ENCODE measurements at regions not wholly inside any gene's neighbourhood (a gene's known extent, or its start where the extent isn't known, plus 50 kb on each side); places are given as distances from the start of the nearest gene placed in this dataset.
"Not testable (repeated sequence)": the region's sequence is repeated elsewhere in the genome, so short reads cannot be mapped to it uniquely, and the experiment has no call there.

- no peak for DNase-seq (ENCODE audit: low read depth in 2 of 2)
Observed at GRCh38 chr13:86425170-86425815, 626.1 kb upstream of the SLITRK6 start.

GRCh38 chr13:86426437-86426836, 627.2 kb upstream of the SLITRK6 start:
- DNase-seq (ENCODE audit: low read depth in 2 of 2): no peak

GRCh38 chr13:86429756-86430155, 630.5 kb upstream of the SLITRK6 start:
- no peak for DNase-seq (ENCODE audit: low read depth in 2 of 2)

- DNase-seq (ENCODE audit: low read depth in 2 of 2): no peak
Observed at GRCh38 chr13:86438034-86438433, 638.8 kb upstream of the SLITRK6 start.

- DNase-seq (ENCODE audit: low read depth in 2 of 2): no peak
Observed at GRCh38 chr13:86445206-86445605, 646.0 kb upstream of the SLITRK6 start.

GRCh38 chr13:86445672-86446071, 646.5 kb upstream of the SLITRK6 start:
- no peak for DNase-seq (ENCODE audit: low read depth in 2 of 2)

GRCh38 chr13:86446311-86446710, 647.1 kb upstream of the SLITRK6 start:
- no peak for DNase-seq (ENCODE audit: low read depth in 2 of 2)

GRCh38 chr13:86447479-86447878, 648.3 kb upstream of the SLITRK6 start:
- DNase-seq (ENCODE audit: low read depth in 2 of 2): no peak

GRCh38 chr13:86462011-86462410, 662.8 kb upstream of the SLITRK6 start:
- DNase-seq (ENCODE audit: low read depth in 2 of 2): no peak

- DNase-seq (ENCODE audit: low read depth in 2 of 2): no peak
Observed at GRCh38 chr13:86464193-86464592, 665.0 kb upstream of the SLITRK6 start.

- no peak for DNase-seq (ENCODE audit: low read depth in 2 of 2)
Observed at GRCh38 chr13:86474971-86475370, 675.8 kb upstream of the SLITRK6 start.

GRCh38 chr13:86476656-86477055, 677.4 kb upstream of the SLITRK6 start:
- DNase-seq (ENCODE audit: low read depth in 2 of 2): no peak

- no peak for DNase-seq (ENCODE audit: low read depth in 2 of 2)
Observed at GRCh38 chr13:86486582-86486981, 687.4 kb upstream of the SLITRK6 start.

- DNase-seq (ENCODE audit: low read depth in 2 of 2): no peak
Observed at GRCh38 chr13:86491121-86491520, 691.9 kb upstream of the SLITRK6 start.

GRCh38 chr13:86501931-86502330, 702.7 kb upstream of the SLITRK6 start:
- not testable (repeated sequence) for DNase-seq (ENCODE audit: low read depth in 2 of 2)

- DNase-seq (ENCODE audit: low read depth in 2 of 2): no peak
Observed at GRCh38 chr13:86510792-86511191, 711.6 kb upstream of the SLITRK6 start.

GRCh38 chr13:86541461-86541860, 742.2 kb upstream of the SLITRK6 start:
- no peak for DNase-seq (ENCODE audit: low read depth in 2 of 2)

- DNase-seq (ENCODE audit: low read depth in 2 of 2): no peak
Observed at GRCh38 chr13:86554066-86554465, 754.8 kb upstream of the SLITRK6 start.

- no peak for DNase-seq (ENCODE audit: low read depth in 2 of 2)
Observed at GRCh38 chr13:86559901-86560300, 760.7 kb upstream of the SLITRK6 start.

- no peak for DNase-seq (ENCODE audit: low read depth in 2 of 2)
Observed at GRCh38 chr13:86562866-86563265, 763.6 kb upstream of the SLITRK6 start.

- DNase-seq (ENCODE audit: low read depth in 2 of 2): no peak
Observed at GRCh38 chr13:86563308-86563707, 764.1 kb upstream of the SLITRK6 start.

GRCh38 chr13:86567119-86567518, 767.9 kb upstream of the SLITRK6 start:
- no peak for DNase-seq (ENCODE audit: low read depth in 2 of 2)

GRCh38 chr13:86569119-86569518, 769.9 kb upstream of the SLITRK6 start:
- no peak for DNase-seq (ENCODE audit: low read depth in 2 of 2)

- no peak for DNase-seq (ENCODE audit: low read depth in 2 of 2)
Observed at GRCh38 chr13:86569974-86570373, 770.8 kb upstream of the SLITRK6 start.
